Suprapubic skin (tissue), 4 donors: ENCODE measurements at regions not wholly inside any gene's neighbourhood (a gene's known extent, or its start where the extent isn't known, plus 50 kb on each side); places are given as distances from the start of the nearest gene placed in this dataset.
"Not testable (repeated sequence)": the region's sequence is repeated elsewhere in the genome, so short reads cannot be mapped to it uniquely, and the experiment has no call there.

Experiments used
- DNase-seq, 2 donors: peaks; one replicate each; pipeline ENCODE4 v3.0.0-alpha.2; 2019; ENCODE audit warnings: low spot score in 2 of 2
- H3K27ac ChIP-seq: fragments of 200-600 bp; sonication (generic); one replicate; pipeline ENCODE4 v1.5.1; 2019
- H3K27me3 ChIP-seq: fragments of 200-600 bp; sonication (generic); one replicate; pipeline ENCODE4 v1.5.1; 2019
- H3K36me3 ChIP-seq: fragments of 200-600 bp; sonication (generic); one replicate; pipeline ENCODE4 v1.5.1; 2019
- H3K4me1 ChIP-seq: fragments of 200-600 bp; sonication (generic); one replicate; pipeline ENCODE4 v1.5.1; 2019
- H3K4me3 ChIP-seq: fragments of 200-600 bp; sonication (generic); one replicate; pipeline ENCODE4 v1.5.1; 2019; ENCODE audit warnings: mild to moderate bottlenecking
- H3K9me3 ChIP-seq: fragments of 200-600 bp; sonication (generic); one replicate; pipeline ENCODE4 v1.5.1; 2019
- EP300 ChIP-seq: sonication (generic); formaldehyde crosslinking; IDR thresholded peaks from one replicate; pipeline ENCODE4 v1.6.1; 2017; ENCODE audit warnings: antibody characterized with exemption
- POLR2A ChIP-seq, 2 donors: fragments of 450-650 bp; IDR thresholded peaks; one replicate each; pipeline ENCODE4 v1.6.1; 2017; ENCODE audit warnings: antibody characterized with exemption in 2 of 2, mild to moderate bottlenecking in 2 of 2, moderate library complexity in 2 of 2
- POLR2AphosphoS5 ChIP-seq, 3 donors: sonication (generic); formaldehyde crosslinking; IDR thresholded peaks; one replicate each; pipeline ENCODE4 v1.6.1; 2017; ENCODE audit warnings: antibody characterized with exemption in 3 of 3
- WGBS: methylation state at CpG from one replicate; pipeline ENCODE4 v1.1.5; 2018; 5-methylcytosine and 5-hydroxymethylcytosine counted together
- TF ChIP-seq, protein P1 (sequence below), 2 donors: fragments of 200-600 bp in 1 of 2; fragments of 450-650 bp in 1 of 2; sonication (generic) in 1 of 2; IDR thresholded peaks; one replicate each; pipeline ENCODE4 v1.5.1; 2016 to 2019; ENCODE audit warnings: antibody characterized with exemption in 2 of 2, mild to moderate bottlenecking in 1 of 2, moderate library complexity in 1 of 2

DNA sequence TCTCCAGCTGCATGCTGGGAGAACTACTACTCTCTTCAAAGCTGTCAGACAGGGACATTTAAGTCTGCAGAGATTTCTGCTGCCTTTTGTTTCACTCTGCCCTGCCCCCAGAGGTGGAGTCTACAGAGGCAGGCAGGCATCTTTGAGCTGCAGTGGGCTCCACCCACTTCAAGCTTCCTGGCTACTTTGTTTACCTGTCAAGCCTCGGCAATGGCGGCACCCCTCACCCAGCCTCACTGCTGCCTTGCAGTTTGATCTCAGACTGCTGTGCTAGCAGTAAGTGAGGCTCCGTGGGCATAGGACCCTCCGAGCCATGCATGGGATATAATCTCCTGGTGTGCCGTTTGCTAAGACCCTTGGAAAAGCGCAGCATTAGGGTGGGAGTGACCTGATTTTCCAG lies 61.7 kb downstream of the DMRTA1 start:
- not testable (repeated sequence) for H3K9me3 ChIP-seq, H3K4me1 ChIP-seq, DNase-seq, H3K36me3 ChIP-seq, H3K27ac ChIP-seq, H3K4me3 ChIP-seq, H3K27me3 ChIP-seq
- 95% methylated on average over 6 of the region's 6 CpGs for WGBS

DNA sequence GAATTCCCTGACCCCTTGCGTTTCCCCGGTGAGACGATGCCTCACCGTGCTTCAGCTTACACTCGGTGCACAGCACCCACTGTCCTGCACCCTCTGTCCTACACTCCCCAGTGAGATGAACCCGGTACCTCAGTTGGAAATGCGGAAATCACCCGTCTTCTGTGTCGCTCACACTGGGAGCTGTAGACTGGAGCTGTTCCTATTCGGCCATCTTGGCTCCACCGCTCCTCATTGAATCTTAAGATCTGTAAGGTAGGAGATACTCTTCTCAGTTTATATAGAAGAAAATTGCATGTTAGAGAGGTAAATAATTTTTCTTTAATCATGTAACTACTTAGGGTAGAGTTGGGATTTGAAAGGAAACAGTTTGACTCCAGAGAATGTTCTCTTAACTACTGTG lies 62.2 kb downstream of the DMRTA1 start:
- no peak overlapping the region for H3K27ac ChIP-seq
- no peak for DNase-seq
- no peak overlapping the region for H3K4me3 ChIP-seq
- no peaks in the 10 kb centered on the region for H3K27me3 ChIP-seq
- H3K9me3 ChIP-seq, result no peaks in the 10 kb centered on the region
- H3K4me1 ChIP-seq, result no peaks in the 10 kb centered on the region
- TF ChIP-seq POLR2A (IDR thresholded peaks at IDR 0.05) (no peak), POLR2AphosphoS5 (IDR thresholded peaks at IDR 0.05) (no peak), EP300 (no peak)
- TF ChIP-seq, protein P1, sequence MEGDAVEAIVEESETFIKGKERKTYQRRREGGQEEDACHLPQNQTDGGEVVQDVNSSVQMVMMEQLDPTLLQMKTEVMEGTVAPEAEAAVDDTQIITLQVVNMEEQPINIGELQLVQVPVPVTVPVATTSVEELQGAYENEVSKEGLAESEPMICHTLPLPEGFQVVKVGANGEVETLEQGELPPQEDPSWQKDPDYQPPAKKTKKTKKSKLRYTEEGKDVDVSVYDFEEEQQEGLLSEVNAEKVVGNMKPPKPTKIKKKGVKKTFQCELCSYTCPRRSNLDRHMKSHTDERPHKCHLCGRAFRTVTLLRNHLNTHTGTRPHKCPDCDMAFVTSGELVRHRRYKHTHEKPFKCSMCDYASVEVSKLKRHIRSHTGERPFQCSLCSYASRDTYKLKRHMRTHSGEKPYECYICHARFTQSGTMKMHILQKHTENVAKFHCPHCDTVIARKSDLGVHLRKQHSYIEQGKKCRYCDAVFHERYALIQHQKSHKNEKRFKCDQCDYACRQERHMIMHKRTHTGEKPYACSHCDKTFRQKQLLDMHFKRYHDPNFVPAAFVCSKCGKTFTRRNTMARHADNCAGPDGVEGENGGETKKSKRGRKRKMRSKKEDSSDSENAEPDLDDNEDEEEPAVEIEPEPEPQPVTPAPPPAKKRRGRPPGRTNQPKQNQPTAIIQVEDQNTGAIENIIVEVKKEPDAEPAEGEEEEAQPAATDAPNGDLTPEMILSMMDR (IDR thresholded peaks at IDR 0.05), result no peak
- H3K36me3 ChIP-seq, result no peaks in the 10 kb centered on the region
- WGBS, result 93% methylated on average over 11 of the region's 11 CpGs

DNA sequence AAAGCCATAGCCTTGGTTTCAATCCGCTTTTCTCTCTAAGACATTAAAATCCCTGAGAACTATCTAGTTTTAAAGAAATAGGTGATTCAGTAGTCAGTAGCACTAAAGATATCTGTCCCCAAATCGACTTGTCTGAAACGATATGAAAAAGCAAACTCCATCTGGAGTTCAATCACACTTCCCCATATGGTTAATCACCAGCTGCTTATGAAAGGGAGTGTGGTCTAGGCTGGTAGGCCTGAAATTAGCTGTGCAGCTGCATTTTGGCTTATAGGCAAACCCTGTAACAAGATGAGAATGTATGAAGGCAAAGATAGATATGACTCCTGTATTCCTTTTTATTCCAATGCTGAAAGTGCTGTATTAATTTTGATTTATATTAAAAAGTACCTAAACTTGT lies 65.9 kb downstream of the DMRTA1 start:
- no peak overlapping the region for H3K4me3 ChIP-seq
- no peak overlapping the region for H3K27ac ChIP-seq
- 83% methylated on average over 3 of the region's 3 CpGs for WGBS
- H3K27me3 ChIP-seq, result no peaks in the 10 kb centered on the region
- no peaks in the 10 kb centered on the region for H3K36me3 ChIP-seq
- H3K4me1 ChIP-seq, result no peaks in the 10 kb centered on the region
- no peaks in the 10 kb centered on the region for H3K9me3 ChIP-seq
- TF ChIP-seq POLR2A (IDR thresholded peaks at IDR 0.05) (no peak), EP300 (no peak), POLR2AphosphoS5 (IDR thresholded peaks at IDR 0.05) (no peak)
- TF ChIP-seq, protein P1 (IDR thresholded peaks at IDR 0.05), result no peak
- no peak for DNase-seq

DNA sequence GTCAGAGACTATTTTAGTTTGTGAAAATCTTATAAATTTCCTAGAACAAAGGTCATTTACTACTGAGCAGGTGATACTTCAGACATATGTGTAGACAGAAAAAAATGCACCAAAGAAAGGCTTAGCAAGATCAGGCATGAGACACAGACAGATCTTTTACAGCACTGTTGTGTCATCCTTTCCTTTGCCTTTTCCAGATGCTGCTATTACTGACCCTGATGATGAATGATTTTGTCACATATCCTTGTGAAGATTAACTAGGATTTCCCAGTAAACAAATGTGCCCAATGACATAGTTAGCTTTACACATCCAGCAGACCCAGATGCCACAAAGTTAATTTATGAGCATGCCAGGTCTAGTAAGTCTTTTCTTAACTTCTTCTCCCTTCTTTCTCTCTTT lies 68.2 kb downstream of the DMRTA1 start:
- no peak overlapping the region for H3K4me3 ChIP-seq
- no peaks in the 10 kb centered on the region for H3K27me3 ChIP-seq
- no peaks in the 10 kb centered on the region for H3K4me1 ChIP-seq
- H3K9me3 ChIP-seq, result no peaks in the 10 kb centered on the region
- no peak for TF ChIP-seq EP300
- TF ChIP-seq, protein P1 (IDR thresholded peaks at IDR 0.05), result no peak
- no peak for TF ChIP-seq POLR2A (IDR thresholded peaks at IDR 0.05)
- TF ChIP-seq POLR2AphosphoS5 (IDR thresholded peaks at IDR 0.05), result no peak
- H3K27ac ChIP-seq, result no peak overlapping the region
- DNase-seq, result no peak
- no peaks in the 10 kb centered on the region for H3K36me3 ChIP-seq

DNA sequence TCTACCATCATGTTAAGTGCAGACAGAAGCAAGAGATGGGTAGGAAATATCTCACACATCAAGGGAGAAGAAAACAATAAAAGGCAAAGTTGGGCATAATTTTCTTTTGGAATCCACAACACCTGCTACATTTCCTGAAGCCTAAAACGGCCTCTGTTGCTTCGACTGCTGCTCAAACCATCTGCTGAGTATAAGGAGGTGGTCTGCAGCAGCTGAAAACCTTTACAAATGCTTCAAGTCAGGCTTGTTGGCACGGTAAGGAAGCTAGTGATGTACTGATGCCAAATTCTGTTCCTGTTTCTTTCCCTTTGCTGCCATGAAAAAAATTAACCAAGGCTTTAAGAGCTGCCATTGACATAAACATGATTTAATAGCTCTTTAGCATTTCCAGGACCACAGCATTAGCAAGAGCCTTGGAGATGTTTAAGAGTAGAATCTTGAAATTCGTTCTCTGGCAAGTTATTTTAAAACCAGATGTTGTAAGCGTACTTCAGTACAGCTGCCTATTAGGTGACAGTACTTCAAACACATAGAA lies 75.6 kb downstream of the DMRTA1 start:
- Histone ChIP-seq H3K27me3 (no peaks in the 10 kb centered on the region), H3K4me1 (no peaks in the 10 kb centered on the region), H3K9me3 (no peaks in the 10 kb centered on the region), H3K4me3 (no peak overlapping the region), H3K36me3 (no peaks in the 10 kb centered on the region), H3K27ac (no peak overlapping the region)
- TF ChIP-seq, protein P1 (IDR thresholded peaks at IDR 0.05), result no peak
- TF ChIP-seq EP300, result no peak
- TF ChIP-seq POLR2AphosphoS5 (IDR thresholded peaks at IDR 0.05), result no peak
- no peak for TF ChIP-seq POLR2A (IDR thresholded peaks at IDR 0.05)
- WGBS, result 63% methylated on average over 5 of the region's 5 CpGs
- no peak for DNase-seq

DNA sequence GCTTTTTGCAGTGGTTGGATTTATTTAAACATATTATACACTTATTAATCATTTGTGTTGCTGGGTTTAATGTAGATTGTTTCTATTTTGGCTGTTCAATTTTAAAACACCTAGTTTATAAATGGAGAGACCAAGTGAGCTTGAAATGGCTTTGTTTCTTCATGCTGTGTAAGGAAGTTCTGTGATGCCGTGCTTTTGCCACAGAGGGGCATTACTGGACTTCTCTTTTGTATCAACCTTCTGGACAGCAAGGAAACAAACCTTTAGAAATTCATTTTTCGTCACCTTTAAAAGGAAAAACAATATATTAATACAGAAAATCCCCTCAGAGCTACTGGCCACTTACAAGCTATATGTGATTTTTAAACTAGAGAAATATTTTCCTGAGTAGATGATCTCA lies 81.9 kb downstream of the DMRTA1 start:
- no peaks in the 10 kb centered on the region for H3K27me3 ChIP-seq
- no peaks in the 10 kb centered on the region for H3K36me3 ChIP-seq
- H3K9me3 ChIP-seq, result no peaks in the 10 kb centered on the region
- H3K4me1 ChIP-seq, result no peaks in the 10 kb centered on the region
- WGBS, result 50% methylated on average over 2 of the region's 2 CpGs
- no peak overlapping the region for H3K27ac ChIP-seq
- TF ChIP-seq POLR2AphosphoS5 (IDR thresholded peaks at IDR 0.05), result no peak
- TF ChIP-seq, protein P1 (IDR thresholded peaks at IDR 0.05), result no peak
- H3K4me3 ChIP-seq, result no peak overlapping the region
- DNase-seq, result no peak
